Esophagus mucosa (tissue), 1 donor: ENCODE measurements at regions not wholly inside any gene's neighbourhood (a gene's known extent, or its start where the extent isn't known, plus 50 kb on each side); places are given as distances from the start of the nearest gene placed in this dataset.

Experiments used
- ATAC-seq: fragments of 200-7000 bp; cut with Tn5 transposase; one replicate; pipeline ENCODE4 v1.9.1; 2020
- donor health status: DM: yes; HTN: yes; CAD: no.

DNA sequence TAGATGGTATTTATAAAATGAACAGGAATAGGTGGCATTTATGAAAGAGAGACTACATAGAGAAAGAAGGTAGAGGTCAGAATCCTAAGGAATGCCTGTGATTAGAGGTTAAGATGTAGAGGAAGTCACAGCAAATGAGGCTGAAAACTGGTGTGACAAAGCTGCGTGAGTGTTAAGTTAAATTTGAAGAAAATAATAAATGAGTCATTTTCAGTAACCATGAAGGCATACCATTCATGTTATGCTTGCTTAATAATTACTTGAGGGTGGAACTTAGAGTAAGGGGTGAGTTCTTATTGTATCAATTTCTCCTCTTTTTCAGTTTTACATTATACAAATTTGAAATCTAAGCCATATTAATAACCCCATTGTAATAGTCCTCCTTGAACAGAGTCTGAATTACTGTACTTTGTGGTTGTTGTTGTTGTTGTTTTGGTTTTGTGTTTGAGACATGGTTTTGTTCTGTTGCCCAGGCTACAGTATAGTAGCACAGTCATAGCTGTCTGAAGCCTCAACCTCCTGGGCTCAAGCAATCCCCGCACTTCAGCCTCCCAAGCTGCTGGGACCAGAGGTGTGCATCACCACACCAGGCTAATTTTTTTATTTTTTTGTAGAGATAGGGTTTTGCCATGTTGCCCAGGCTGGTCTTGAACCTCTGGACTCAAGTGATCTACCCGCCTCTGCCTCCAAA is 761.5 kb downstream of the GALC start:
- no peak for ATAC-seq

DNA sequence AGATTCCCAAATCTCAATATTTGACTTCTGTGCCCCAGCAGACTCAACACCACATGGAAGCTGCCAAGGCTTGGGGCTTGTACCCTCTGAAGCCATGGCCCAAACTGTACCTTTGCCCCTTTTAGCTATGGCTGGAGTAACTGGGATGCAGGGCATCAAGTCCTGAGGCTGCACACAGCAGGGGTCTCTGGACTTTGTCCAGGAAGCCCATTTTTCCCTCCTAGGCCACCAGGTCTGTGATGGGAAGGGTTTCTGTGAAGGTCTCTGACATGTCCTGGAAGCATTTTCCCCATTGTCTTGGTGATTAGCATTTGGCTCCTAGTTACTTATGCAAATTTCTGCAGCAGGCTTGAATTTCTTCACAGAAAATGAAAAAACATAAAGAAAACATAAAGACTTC is 762.3 kb downstream of the GALC start:
- ATAC-seq = no peak

DNA sequence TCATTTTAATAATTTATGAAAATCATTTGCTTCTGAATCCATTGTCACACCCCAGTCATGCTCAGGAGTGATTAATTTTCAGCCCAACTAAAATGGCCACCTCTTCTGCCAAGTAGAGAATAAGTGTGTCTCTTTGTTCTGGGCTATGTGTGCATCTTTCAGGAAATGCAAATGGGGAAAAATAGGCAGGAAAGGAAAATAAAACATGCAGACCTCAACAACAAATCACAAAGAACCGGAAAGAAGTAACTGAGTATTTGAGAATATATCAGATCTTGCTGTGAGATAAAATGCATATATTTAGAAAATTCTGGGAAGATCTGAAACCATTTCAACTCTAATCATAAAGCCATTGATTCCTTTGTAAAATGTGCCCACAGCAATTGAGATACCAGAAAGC is 763.9 kb downstream of the GALC start:
- no peak for ATAC-seq

DNA sequence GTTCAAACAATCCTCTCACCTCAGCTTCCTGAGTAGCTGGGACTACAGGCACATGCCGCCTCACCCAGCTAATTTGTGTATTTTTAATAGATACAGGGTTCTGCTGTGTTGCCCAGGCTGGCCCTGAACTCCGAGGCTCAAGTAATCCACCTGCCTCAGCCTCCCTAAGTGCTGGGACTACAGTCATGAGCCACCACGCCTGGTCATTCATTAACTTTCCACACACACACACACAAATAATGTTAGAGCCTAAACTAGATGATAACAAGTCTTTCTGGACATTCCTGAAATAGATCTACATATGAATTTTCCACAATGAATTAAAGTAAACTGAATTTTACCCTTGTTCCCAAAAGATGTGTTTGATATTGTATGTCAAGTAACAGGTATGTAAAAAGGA is 776.0 kb downstream of the GALC start:
- ATAC-seq = no peak

DNA sequence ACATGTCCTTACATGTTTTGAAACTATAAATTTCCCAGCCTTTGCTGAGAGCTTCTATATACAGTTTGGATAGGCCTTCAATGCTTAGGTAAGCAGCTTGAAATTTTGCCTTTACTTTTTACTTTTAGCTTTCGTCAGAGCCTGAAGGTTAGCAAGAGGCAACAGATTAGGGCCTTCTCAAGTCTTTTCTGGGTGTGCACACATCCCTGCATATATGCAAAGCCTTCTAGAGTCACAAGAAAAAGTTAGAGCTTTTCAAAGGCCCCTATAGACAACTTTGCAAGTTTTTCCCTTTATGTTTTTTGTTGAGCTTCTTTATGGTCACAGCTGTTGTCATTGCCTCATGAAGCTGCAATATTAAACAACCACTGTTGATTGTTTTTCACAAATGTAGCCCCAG is 778.4 kb downstream of the GALC start:
- no peak for ATAC-seq

DNA sequence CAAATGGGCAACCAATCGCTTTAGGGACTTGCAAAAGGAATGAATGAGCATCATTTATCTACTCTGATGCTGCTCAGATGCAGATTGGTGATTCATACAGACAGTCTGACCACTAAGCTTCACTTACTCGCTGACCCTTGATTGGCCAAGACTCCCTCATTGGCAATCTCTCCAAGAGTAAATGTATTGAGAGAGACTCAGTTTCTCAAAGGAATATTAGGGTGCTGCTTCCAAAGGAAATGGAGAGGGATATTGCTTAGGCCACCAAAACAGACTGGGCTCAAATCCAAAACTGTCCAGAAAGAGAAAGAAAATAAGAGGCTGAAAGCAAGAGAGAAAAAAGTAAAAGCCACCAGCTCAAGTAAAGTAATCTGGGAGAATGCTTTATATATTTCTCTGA is 785.2 kb downstream of the GALC start:
- ATAC-seq = no peak

DNA sequence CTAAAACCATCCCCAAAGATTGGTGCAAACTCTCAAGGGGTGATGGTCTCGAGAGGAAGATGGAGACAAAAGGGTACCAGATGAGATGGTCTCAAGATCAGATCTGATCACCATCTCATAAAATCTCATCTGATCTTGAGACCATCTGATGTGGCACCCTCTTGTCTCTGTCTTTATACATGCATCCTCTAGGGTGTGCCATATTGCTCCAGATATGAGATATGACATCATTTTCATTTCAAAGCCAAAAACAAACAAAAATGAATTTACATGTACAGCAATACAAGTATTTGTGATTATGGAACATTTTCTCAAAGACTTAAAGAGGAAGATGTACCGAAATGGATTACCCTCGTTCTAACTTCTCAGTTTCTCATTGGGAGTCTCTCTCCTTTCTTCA is 787.2 kb downstream of the GALC start:
- no peak for ATAC-seq

DNA sequence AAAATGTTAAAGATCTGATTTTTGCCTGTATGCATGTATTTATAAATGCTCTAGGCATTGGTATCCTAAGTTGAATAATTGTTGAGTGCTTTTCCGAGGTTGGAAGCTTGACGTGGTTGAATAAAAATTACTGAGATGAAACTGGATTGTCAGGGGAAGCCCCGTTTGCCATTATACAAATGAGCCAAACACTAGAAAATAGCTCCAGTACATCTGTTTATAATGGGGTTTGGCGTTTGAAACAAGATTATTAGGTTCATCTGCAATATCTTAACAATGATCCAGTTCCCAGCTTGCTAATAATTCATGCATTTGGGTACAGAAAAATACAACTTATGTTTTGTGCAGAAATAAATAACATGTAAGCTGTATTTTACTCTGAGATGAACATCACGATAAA is 789.6 kb downstream of the GALC start:
- no peak for ATAC-seq

DNA sequence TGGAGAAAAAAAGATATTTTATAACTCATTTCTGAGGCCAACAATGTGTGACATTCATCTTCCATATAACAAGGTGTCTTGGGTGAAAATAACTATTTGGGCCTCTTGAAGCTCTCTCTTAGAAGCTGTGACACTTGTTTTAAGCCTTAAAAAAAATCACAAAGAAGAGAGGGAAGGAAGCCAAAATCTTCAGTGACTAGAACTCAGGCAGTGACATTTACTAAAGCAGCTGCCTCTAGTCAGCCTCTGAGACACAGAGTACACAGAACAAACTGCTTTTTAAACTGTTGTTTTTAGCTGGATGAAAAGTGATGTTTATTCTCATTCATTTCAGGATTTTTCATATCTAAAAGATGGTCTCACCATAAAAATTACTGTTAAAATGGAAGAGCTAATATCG is 793.6 kb downstream of the GALC start:
- no peak for ATAC-seq

DNA sequence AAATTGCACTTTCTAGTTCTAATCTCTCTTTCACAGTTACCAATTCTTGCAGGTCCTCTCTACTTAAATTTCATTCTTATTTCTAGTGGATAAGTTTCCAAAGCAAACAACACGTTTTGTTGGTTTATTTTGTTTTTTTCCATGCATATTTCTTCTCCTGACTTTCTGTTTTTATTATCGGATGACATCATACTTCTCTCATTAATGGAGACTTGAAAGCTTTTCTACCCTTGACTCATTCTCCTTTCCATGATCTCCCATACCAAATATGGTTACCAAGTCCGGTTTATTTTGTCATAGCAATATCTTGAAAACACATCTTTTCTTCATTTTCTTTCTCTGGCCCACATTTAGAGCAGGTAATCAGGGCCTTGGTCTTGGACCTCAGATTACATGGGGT is 796.5 kb downstream of the GALC start:
- no peak for ATAC-seq

DNA sequence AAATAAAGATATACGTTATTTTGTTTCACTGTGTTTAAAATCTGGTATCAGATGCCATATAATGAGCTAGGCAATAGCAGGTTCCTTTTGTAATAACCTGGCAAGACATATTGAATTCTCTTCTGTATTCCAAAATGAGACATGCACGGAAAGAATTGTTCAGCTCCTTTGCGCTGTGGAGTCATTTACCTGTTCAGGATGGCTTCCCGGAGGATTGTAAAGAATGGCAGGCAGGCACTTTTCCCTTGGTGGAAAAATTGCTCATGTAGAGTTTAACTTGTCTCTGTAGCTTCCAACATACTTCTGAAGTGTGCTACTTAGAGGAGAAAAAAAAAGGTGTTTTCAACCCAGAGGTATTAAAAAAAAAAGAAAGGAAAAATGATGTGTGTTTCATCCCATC is 805.2 kb downstream of the GALC start:
- ATAC-seq = no peak

DNA sequence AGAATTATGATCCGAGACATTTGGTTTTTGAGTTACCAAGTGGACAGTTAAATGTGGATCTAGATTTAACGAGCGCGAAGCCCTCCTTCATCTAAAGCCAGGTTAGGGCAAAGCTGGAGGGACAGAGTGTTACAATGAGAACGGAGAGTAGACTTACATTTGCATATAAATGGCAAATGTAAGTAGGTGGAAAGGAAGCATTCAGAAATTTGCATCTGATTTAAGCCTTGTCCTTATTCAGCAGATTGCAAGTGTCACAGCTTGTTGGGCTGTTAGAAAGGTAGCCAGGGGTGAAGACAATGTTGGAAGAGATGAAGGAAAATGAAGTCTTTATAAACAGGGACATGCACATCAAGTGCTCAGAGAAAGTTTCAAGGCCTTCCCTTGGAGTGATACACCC is 806.2 kb downstream of the GALC start:
- ATAC-seq = no peak

DNA sequence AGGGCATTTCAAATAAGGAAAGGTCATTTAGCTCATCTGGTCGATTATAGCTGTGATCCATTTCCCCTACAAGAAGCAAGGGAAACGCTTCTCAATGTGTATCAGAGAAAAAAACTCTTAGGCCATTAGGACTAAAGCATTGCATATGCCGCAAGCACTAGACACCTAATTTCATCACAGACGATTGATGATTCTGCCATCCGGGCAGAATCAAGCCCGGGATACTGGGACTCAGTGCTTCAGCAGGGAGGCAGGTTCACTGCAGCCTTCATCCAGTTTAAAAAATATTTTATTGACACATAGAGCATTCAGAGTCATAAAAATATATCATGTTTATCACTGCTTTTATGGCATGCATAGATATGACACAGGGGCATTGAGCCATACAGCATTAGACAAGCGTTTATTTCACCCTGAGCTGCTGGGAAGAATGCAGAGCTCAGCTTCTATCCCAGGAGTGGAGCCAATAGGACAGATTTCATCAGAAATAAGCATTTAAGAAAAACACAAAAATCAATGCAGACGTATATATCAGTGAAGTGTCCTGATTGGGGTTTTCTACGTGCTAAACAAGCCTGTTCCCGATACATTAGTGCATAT is 806.9 kb downstream of the GALC start:
- no peak for ATAC-seq

DNA sequence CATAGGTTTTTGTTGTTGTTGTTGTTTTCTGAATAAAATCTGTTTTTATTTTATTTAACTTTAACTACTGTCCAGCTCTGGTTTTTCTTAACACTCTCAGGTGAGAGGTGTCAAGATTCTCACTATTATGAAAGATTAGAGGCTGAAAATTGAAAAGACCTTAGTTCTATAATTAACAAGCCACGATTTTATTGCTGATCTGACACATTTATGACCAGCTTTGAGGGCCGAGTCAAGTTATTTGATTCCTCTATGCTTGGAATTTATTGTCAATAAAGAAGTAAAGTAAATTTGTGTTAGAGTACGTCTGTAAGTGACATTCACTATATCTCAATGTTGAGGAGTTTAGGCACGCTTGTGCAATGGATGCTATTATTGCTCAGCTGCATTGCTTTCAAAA is 808.8 kb downstream of the GALC start:
- no peak for ATAC-seq

DNA sequence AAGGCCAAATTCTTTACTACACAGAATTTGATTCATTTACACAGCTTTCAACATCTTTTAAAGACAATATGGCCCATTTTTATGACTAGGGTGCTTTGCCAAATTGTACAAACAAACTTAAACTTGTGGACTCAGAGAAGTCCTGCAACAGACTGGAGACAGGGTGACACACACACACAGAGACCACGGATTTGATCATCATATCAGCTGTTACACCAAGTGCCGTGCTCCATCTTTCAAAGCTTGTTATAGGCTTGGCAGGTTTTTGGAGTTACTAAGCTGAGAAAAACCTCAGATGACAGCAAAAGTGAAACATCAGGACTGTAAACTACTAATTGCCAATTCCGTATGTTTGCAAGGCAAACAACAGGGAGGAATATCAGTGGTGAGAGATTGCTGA is 811.7 kb downstream of the GALC start:
- no peak for ATAC-seq

DNA sequence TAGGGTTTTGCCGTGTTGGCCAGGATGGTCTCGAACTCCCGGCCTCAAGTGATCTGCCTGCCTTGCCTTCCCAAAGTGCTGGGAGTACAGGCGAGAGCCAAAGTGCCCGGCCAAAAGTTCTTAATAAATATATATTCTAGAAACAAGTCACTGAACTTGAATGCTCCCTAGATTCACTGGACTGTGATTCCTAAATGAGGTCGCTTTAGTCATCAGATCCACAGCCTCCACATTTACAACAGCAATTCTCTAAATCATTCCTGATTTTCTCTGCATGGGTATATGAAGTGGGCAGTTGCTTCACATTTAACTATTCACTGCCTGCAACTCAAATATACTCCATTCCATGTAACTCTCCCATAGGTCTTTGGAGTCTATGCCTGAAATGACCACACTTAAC is 813.0 kb downstream of the GALC start:
- ATAC-seq = no peak

DNA sequence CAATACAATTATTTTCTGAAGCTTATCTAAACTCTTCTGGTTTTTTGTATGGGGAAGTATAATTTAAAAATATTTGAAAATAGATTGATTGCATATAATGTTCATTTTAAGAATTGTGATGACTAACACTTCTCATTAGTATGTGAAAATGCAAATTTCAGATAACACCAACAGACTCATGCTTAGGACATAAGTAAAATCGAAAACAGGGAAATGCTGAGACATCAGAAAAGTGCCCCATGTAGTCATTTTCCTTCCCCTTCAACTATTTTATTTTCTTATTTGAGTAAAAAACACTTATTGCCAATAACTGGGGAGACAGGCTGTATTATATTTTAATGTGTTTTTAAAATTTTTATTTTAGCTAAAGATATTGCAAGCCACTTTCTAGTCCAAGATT is 814.7 kb downstream of the GALC start:
- no peak for ATAC-seq

DNA sequence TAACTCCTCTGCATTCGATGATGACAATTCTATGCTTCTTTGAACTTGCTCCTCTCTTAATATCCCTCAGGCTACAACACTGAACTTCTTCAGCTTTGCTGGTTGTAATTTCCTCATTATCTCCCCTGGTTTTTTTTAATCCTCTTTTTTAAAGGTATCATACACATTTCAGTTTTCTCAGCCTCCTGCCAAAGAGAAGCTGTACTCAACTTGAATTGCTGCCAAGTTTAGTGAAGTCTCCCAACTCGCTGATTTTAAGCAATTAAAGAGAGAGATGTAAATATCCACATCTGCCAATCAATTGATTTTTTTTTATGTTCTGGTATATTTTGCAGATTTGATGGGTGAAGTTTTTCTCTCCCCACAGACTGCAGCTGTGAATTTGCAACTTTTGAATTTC is 817.8 kb downstream of the GALC start:
- ATAC-seq = no peak

DNA sequence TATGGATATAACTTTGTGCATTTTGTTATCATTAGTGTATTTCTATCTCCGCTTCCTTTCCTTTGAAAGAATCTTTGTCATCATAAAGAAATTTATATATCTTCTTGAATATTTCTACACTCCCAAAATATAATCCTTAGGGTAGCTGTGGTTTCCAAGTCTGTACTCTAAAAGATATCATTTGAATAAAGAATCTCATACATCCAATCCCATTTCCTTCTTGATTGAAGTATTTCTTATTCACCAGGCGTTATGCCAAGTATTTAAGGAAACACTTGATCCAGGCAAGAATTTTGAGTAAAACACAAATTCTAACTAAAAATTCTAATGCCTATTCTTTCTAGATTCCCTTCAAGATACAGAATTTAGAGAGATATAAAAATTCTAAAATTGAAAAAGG is 821.8 kb downstream of the GALC start:
- ATAC-seq = no peak

DNA sequence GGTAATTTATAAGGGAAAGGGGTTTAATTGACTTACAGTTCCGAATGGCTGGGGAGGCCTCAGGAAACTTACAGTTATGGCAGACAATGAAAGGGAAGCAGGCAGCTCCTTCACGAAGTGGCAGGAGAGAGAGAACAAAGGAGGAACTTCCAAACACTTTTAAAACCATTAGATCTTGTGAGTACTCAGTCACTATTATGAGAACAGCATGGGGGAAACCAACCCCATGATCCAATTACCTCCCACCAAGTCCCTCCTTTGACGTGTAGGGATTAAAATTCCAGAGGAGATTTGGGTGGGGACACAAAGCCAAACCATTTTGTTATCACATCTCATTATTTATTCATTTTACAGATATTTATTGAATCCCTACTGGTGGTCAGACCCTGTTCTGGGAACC is 822.8 kb downstream of the GALC start:
- ATAC-seq = no peak

DNA sequence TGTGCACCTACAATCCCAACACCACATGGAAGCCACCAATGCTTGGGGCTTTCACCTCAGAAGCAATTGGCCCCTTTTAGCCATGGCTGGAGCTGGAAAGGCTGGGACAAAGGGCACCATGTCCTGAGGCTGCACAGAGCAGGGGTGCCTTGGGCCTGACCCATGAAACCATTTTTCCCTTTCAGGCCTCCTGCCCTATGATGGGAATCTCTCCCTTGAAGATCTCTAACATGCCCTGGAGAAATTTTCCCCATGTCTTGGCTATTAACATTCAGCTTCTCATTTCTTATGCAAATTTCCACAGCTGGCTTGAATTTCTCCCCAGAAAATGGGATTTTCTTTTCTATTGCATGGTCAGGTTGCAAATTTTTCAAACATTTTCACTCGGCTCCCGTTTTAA is 823.6 kb downstream of the GALC start:
- ATAC-seq = no peak

DNA sequence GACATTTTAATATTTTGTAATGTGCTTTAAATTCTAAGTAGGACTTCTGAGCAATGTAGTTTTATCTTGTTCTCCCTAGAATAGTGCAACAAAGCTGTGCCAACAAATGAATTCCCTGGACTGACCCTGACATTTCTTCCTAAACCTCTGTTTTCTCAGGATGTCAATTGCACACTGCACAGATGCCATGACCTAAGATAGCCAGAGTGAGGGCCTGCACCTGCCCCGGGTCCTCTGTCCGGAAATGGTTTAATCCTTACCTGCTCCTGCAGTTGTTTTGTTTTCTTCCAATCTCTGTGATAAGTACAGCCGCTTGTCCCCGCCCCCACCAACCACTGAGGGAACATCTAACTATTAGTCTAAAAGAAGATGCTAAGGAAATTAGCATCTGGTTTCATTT is 831.5 kb downstream of the GALC start:
- ATAC-seq = no peak

DNA sequence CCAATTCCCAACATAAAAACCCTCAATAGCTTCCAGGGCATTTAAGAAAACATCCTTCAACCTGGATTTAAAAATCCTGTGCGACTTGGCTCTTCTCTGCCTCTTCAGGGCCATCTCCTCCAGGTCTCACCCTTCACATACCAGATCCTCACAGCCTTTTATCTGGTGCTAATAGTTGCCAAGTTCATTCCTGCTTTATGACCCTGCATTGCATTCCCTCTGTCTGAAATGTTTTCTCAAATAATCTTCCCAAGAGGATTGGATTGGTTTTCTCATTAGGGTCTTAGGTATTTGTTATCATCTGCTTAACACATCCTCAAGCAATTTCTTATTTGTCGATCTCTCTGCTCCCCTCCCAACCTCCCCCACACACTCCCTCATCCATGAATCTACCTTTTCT is 832.0 kb downstream of the GALC start:
- ATAC-seq = no peak

DNA sequence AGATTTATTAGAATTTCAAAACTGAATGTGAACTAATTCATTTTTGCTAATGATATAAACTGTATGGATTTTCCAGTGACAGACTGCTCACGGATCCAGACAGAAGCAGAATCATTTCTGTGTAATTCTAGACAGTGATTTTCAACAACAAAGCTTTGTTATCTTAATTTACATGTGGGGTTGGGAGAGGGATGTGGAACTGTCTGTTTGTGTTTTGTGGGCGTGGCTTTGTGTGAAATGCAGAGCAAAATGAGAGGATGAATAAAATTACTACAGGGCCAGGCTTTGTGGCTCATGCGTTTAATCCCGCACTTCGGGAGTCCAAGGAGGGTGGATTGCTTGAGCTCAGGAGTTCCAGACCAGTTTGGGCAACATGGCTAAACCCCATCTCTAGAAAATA is 834.7 kb downstream of the GALC start:
- no peak for ATAC-seq

DNA sequence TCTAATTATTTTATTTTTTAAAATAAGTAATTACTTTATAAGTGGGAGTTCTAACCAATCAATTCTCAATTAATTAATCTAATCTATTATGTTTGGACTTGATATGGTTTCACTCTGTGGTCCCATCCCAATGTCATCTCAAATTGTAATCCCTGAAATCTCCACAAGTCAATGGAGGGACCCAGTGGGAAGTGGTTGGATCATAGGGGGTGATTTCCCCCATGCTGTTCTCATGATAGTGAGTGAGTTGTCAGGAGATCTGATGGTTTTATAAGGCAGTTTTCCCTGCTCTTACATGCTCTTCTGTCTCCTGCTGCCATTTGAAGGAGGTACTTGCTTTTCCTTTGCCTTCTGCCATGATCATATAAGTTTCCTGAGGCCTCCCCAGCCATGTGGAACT is 836.1 kb downstream of the GALC start:
- ATAC-seq = no peak
